Epithelial cell of proximal tubule (primary cell): ENCODE measurements at regions not wholly inside any gene's neighbourhood (a gene's known extent, or its start where the extent isn't known, plus 50 kb on each side); places are given as distances from the start of the nearest gene placed in this dataset.
"Not testable (repeated sequence)": the region's sequence is repeated elsewhere in the genome, so short reads cannot be mapped to it uniquely, and the experiment has no call there.

Source experiments
- DNase-seq: peaks from one replicate; pipeline ENCODE4 v3.0.0-alpha.2; 2011; ENCODE audit warnings: low read depth
- H3K4me3 ChIP-seq: 2 replicates; pipeline ENCODE4 v1.5.1; 2011; ENCODE audit warnings: low read depth, mild to moderate bottlenecking, low read length
- TF ChIP-seq, protein P1 (sequence below): conservative IDR thresholded peaks from 2 replicates; pipeline ENCODE4 v1.5.1; 2012; ENCODE audit warnings: low read depth, mild to moderate bottlenecking, low read length

DNA sequence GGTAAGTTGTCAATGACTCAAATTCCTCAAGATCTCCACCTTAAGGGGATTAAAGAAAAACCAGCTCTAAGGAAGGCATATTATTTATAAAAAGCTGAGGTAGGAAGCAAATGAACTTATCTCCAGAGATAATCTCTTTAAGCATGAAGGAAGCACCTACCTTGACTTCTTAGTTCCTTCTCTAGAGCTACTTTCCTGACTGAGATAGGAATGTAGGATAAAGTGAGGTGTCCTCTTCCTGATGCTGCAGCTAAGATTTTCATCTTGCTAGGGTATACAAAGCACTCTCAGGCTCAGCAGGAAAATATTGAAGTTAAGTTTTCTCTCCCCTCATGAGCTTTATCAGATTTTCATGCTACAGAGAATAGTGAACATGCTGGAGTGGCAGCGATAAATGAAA, 163.0 kb upstream of the E2F7 start:
- no peak for DNase-seq
- H3K4me3 ChIP-seq: no peak overlapping the region
- TF ChIP-seq, protein P1, sequence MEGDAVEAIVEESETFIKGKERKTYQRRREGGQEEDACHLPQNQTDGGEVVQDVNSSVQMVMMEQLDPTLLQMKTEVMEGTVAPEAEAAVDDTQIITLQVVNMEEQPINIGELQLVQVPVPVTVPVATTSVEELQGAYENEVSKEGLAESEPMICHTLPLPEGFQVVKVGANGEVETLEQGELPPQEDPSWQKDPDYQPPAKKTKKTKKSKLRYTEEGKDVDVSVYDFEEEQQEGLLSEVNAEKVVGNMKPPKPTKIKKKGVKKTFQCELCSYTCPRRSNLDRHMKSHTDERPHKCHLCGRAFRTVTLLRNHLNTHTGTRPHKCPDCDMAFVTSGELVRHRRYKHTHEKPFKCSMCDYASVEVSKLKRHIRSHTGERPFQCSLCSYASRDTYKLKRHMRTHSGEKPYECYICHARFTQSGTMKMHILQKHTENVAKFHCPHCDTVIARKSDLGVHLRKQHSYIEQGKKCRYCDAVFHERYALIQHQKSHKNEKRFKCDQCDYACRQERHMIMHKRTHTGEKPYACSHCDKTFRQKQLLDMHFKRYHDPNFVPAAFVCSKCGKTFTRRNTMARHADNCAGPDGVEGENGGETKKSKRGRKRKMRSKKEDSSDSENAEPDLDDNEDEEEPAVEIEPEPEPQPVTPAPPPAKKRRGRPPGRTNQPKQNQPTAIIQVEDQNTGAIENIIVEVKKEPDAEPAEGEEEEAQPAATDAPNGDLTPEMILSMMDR: no peak

DNA sequence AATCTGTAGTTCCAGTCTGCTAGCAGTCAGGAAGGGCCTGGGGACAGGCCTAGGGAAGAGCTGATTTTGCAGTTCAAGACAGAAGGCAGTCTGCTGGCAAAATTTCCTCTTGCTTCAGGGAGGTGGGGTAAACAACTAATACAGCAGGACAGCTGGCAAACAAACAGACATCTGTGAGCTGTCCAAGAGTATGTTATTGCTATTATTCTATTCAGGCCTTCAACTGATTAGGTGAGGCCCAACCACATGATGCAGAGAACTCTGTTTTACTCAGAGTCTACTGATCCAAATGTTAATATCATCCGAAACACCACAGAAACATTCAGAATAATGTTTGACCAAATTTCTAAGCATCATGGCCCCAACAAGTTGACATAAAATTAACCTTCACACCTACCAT, 161.0 kb upstream of the E2F7 start:
- DNase-seq: no peak
- no peak overlapping the region for H3K4me3 ChIP-seq
- TF ChIP-seq, protein P1: no peak

DNA sequence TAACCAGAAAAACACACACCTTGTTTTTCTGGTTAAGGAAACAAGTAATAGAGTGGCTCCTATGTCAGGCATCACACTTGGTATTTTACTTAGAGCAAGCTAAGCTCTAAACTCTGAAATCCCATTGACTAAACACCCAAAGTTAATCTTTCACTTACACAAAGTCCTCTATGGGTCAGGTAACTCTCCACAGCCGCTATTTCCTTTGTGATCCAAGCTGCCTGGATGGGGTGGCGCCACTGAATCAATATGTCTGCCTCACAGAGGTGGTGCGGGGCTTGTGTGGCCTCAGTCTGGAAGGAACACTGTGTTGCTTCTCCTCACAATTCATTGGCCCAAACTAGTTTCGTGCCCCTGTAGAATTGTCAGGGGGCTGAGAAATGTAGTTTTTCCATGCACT, 160.0 kb upstream of the E2F7 start:
- DNase-seq: peak; percentile 7
- H3K4me3 ChIP-seq: no peak overlapping the region
- TF ChIP-seq, protein P1: no peak

DNA sequence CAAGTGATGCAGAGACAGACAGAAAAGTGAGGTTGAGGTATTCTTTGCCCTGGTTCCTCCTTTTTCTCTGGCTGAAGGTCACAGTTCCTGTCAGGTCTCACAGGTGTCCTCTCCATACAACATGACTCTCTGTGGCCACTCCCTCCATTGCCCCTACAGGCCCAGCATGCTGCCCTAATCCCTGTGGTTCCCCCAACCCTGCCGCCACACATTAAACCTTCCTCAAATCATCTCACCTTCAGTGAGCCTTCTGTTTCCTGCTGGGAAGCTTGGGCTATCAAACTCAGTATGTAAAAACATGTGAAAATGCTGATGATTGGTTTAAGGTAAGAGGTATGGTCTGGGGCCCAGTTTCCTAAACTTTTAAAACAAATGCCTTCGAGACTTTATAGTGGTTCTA, 159.0 kb upstream of the E2F7 start:
- H3K4me3 ChIP-seq: no peak overlapping the region
- no peak for DNase-seq
- TF ChIP-seq, protein P1: no peak

DNA sequence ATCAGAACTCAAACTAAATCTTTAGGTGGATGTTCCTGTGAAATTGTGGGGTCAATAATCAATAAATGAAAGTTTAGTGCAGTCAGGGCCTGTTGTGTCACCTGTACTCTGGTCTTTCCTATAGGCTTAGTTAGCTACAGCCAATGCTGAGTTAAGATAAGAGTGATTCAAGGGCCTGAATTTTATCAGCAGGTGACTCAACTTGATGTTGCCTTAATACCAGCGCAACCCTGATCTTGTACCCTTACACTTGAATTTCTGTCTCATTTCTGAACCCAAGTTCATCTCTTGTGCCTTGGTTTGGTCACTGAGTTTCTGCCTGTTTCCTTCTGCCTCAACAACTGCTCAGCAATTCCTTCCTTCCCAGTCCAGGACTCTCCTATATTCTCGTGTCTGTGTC, 157.0 kb upstream of the E2F7 start:
- no peak for DNase-seq
- TF ChIP-seq, protein P1: no peak
- no peak overlapping the region for H3K4me3 ChIP-seq

DNA sequence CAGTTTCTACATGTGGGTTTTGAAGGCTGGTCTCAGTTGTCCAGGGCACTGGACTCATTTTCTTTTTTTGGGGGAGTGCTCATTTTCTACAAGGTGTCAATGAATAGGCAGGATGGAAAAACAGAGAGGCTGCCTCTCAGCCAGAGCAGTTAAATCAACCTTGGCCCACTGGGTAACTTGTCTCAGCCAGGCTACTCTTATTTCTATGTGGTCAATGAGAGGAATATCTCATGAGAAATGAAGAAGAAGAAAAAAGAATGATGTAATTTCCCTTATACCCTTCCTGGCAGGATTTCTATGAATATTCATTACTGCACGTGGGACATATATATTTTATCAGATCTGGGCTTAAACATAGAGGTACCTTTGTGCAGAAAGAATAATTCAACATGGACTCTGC, 155.2 kb upstream of the E2F7 start:
- TF ChIP-seq, protein P1: no peak
- no peak for DNase-seq
- H3K4me3 ChIP-seq: no peak overlapping the region

DNA sequence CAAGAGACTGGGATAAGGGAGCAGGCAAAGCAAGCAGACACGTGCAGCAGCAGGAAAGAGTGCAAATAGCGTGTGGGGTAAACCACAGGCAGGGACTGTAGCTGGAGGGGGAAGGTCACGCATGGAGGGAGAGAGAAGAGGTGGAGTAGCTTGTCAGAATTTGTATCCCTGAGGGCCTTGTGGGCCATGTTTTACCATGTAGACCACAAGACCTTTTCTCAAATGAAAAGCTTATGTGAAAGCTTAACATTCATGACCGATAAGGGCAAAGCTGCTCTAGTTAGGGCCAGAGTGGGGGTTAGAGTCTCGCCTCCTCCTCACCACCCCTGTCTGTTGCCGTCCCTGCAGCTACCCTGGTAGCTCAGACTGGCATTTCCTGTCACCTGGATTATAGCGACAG, 152.9 kb upstream of the E2F7 start:
- TF ChIP-seq, protein P1: no peak
- H3K4me3 ChIP-seq: no peak overlapping the region
- no peak for DNase-seq

DNA sequence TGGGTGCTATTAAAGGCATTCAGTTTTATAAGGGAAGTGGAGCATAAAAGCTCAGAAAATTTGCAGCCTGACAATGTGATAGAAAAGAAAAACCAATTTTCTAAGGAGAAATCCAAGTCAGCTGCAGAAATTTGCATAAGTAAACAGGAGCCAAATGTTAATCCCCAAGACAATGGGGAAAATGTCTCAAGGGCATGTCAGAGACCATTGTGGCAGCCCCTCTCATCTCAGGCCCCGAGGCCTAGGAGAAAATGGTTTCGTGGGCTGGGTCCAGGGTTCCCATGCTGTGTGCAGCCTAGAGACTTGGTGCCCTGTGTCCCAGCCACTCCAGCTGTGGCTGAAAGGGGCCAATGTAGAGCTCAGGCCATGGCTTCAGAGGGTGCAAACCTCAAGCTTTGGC, 150.8 kb upstream of the E2F7 start:
- not testable (repeated sequence) for DNase-seq

More for the DNA sequence above, 150.8 kb upstream of the E2F7 start:
- H3K4me3 ChIP-seq: not testable (repeated sequence)
